ENCODE measurements at regions not wholly inside any gene's neighbourhood (a gene's known extent, or its start where the extent isn't known, plus 50 kb on each side); places are given as distances from the start of the nearest gene placed in this dataset.

DNA sequence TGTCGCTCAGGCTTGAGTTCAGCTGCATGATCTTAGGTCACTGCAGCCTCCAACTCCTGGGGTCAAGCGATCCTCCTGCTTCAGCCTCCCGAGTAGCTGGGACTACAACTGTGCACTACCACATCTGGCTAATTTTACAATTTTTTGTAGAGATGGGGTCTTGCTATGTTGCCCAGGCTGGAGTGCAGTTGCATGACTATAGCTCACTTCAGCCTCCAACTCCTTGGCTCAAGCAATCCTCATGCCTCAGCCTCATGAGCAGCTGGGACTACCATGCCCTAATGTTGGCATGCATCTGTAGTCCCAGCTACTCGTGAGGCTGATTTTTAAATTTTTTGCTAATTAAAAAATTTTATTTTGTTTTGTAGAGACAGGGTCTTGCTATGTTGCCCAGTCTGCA is 101.9 kb upstream of the NPTX2 start:
- no peak for DNase-seq (ENCODE audit: low read depth in 3 of 3)

GRCh38 chr7:98514211-98515031 is 102.7 kb upstream of the NPTX2 start:
- DNase-seq (ENCODE audit: low read depth in 3 of 3), result no peak

DNA sequence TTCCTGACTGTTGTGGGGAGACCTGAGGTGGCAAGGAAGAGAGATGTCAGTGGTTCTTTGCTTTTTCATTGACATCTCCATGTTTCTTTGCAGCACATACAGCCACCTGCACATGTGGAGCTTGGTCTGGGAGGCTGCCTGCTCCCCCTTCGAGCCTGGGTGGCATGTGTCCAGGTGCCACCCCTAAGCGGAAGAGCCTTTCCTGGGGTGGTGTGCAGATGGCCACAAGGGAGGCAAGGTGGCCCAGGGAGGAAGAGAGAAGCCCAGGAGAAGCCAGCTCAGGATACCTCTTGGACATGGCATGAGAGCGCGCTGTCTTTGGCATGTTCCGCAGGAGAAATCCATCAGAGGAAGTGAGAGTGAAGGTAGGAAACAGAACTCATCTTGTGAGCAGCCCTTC is 105.9 kb upstream of the NPTX2 start:
- DNase-seq (ENCODE audit: low read depth in 3 of 3), result no peak

DNA sequence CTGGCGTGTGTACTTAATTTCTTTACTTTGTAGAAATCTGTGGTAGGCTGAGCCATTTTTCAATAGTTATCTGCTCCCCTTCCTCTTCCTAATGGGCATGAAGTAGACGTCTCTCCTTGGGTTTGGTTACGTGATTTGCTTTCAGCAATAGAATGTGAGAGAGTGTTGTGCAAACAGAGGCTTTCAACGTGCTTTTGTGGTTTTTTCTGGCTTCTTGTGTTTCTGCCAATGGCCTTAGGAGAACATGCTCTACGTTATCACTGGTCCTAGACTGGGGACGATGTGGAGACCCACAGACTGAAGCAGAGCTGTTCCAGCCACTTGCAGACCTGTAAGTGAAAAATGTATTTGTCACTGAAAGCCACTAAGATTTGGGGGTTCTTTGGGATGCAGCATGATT is 107.2 kb upstream of the NPTX2 start:
- DNase-seq (ENCODE audit: low read depth in 3 of 3), result no peak

DNA sequence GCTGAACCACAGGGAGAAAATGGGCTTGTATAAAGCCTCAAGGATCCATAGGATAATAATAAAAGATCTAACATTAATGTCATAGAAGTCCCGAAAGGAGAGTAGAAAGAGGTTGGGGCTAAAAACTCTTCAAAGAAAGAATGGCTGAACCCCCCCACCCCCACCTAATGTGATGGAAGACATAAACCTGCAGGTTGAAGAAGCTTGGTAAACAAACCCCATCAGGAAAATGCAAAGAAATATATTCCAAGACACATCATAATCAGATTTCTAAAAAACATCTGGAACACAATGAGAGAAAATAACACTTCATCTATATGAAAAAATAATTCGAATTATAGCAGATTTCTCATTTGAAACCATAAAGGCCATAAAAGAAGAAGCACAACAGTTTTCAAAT is 105.6 kb upstream of the BAIAP2L1 start:
- no peak for DNase-seq (ENCODE audit: low read depth in 3 of 3)

GRCh38 chr7:98500764-98501163 is 99.9 kb upstream of the BAIAP2L1 start:
- DNase-seq (ENCODE audit: low read depth in 3 of 3), result no peak

DNA sequence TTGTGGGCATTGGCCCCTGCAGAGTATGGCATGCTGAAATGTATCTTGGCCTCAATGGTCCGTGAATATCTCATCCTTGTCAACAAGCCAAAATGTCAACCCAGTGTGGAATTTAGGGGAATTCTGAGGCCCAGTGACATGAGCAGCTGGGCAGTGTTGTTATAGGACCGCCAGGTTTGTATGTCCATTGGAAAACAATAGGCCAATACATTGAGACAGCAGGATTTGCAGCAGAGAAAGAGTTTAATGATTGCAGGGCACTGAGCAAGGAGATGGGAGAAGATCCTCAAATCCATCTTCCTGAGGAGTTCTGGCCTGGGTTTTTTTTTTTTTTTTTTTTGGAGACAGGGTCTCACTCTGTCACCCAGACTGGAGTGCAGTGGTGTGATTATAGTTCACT is 95.7 kb upstream of the BAIAP2L1 start:
- no peak for DNase-seq (ENCODE audit: low read depth in 3 of 3)

DNA sequence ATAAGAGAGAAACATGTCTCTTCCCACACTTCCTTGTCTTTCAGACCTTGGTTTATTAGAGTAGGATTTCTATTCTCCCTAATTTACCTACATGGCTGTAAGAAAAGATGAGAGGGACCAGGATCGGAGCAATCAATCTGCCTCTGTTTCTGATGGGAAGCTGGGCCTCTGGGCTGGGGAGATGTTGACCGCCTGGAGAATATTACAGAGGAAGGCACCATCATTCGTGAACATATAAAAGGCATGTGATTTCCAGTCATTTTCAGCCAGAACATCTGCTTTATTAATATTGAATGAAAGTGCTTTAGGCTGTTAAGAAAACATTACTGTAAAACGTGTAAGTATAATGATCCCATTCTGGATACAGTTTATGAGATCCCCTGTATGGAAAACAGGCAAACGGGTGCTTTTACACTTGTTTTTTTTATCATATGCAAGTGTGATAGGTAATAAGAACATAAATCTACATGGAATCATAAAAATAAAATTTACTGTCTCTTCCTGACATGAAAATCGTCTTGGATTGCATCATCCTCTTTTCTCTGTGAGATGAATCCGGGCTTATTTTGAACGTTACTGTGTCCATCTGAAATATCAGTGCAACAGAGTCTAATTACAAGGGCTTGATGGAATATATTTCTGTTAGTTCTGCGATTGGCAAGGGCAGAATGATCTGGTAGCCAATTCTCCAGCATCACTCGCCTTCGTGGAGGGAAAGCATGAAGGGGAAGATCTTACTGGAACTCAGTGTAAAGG is 94.5 kb upstream of the BAIAP2L1 start:
- DNase-seq (ENCODE audit: low read depth in 3 of 3), result no peak

DNA sequence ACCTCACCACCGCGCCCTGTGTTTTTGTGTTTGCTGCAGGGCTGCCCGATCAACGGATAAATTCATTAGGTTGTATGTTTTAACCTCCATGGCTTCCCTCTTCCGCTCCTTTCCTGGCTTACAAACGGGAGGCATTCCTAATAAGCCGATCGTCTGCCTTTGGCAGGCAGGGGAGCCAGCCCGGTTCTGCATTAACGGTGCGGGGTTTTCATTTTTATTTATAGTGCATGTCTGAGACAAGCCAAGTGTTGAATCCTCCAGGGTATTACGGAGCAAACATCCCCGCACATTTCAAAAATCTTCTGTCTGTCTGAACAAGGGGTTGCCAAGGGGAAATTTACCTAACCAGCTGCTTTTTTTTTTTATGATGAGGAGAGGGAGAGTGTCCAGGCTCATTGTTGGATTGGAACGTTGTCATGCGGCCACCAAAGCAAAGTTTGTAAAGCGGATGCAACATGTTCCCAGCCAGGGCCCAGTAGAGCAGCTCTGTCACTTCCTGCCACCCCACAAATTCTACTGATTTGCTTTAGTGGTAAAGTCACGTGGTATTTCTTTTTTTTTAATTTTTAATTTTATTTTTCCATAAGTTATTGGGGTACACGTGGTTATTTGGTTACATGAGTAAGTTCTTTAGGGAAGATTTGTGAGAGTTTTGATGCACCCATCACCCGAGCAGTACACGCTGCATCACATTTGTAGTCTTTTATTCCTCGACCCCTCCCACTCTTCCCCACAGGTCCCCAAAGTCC is 92.3 kb upstream of the BAIAP2L1 start:
- no peak for DNase-seq (ENCODE audit: low read depth in 3 of 3)

DNA sequence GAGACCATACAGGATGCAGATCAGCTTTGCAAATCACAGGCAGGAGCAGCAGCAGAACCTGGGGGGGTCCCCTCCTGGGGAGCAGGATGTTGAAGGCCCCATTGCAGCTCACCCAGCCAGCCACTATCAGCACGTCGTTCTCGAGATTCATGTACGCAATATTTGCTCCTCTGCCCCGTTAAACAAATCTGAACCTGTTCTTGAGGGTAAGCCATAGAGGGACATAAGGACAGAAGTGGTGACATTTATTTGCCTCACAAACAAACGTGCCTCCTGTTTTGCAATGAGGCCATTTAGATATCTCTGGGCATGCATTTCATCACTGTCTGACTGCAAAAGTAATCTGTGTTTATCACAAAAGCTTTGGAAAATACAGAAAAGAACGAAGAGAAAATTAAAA is 87.3 kb upstream of the BAIAP2L1 start:
- no peak for DNase-seq (ENCODE audit: low read depth in 3 of 3)

DNA sequence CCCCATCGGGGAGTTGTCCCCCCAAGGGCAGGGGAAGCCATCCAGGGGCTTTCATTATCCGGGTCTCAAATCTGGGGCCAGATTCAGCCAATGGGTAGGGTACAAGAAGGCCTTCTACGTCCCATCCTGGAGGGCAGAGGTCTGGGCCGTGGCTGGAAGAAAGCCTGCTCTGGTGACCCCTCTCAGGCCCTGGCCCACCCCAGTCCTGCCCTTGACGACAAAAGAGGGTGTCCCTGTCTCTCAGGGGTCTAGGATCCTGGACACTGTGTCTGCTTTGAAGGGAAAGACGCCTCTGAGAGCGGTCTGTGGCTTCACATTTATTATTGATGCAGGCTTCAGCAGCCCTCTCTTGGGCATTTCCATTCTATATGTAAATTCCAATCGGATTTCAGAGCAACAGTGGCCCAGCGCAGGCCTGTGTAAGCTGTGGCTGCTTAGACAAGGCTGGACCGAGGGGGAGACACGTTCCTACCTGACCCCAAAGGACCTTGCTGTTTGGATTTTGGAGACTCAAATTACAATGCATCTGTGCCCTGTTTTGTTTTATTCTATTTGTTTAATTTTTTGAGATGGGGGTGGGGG is 83.2 kb upstream of the BAIAP2L1 start:
- no peak for DNase-seq (ENCODE audit: low read depth in 3 of 3)

GRCh38 chr7:98483276-98483963 is 82.5 kb upstream of the BAIAP2L1 start:
- no peak for DNase-seq (ENCODE audit: low read depth in 3 of 3)

DNA sequence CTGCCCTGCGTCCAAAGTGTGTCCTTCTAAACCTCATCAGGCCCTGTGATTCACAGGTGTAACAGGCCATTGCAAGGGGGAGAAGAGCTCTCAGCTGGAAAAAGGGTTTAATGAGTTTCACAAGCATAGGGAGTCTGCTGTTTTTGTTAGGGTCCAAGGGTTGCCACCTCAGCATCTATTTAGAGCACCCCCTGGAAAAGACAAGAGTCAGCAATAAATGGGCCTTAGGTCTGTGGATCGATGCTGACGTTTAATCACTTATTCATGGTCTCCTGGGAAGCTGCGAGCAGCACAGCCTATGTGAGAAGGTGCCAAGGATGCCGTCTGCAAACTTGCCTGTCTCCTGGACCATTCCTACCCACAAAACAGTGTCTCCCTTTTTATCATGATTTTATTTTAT is 78.4 kb upstream of the BAIAP2L1 start:
- no peak for DNase-seq (ENCODE audit: low read depth in 3 of 3)

DNA sequence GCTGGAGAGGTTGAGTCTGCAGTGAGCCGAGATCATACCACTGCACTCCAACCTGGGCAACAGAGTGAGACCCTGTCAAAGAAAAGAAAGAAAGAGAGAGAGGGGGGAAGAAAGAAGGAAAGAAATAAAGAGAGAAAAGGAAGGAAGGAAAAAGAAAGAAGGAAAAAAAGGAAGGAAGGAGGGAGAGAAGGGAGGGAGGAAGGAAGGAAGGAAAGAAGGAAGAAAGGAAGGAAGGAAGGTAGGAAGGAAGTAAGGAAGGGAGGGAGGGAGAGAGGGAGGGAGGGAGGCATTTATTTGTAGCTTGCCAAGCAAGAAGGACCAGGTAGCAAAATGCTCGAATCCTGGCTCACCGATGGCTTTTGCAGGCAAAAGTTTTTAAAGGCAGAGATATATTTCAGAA is 74.5 kb upstream of the BAIAP2L1 start:
- no peak for DNase-seq (ENCODE audit: low read depth in 3 of 3)

DNA sequence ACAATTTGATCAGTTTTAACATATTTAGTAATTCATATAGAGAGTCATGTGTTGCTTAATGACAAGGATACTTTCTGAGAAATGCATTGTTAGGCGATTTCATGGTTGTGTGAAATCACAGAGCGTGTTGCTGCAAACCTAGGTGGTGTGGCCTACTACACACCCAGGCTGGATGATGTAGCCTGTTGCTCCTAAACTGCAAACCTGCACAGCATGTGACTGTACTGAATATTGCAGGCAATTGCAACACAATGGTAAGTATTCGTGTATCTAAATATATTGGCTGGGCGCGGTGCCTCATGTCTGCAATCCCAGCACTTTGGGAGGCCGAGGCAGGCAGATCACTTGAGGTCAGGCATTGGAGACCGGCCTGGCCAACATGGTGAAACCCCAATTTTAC is 73.7 kb upstream of the BAIAP2L1 start:
- no peak for DNase-seq (ENCODE audit: low read depth in 3 of 3)

DNA sequence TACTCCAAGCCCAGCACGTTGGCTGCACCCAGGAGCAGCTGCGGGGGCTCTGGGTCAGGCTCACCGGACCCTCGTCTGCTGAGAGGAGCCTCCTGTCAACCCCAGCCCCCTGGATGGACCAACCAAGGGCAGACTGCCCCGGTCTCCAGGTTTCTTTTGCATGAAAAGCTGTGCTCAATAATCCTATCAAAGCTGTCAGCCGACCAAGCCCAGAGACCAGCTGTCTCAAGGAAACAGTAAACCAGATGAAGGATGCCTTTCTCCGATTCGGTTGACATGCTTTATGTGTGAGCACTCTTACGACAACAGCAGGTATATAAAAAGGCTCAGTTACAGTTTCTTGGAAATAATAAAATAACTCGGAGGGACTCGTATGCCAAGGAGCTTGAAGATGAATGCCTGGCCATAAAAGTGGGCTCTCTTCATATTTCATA is 71.6 kb upstream of the BAIAP2L1 start:
- DNase-seq (ENCODE audit: low read depth in 3 of 3), result no peak

DNA sequence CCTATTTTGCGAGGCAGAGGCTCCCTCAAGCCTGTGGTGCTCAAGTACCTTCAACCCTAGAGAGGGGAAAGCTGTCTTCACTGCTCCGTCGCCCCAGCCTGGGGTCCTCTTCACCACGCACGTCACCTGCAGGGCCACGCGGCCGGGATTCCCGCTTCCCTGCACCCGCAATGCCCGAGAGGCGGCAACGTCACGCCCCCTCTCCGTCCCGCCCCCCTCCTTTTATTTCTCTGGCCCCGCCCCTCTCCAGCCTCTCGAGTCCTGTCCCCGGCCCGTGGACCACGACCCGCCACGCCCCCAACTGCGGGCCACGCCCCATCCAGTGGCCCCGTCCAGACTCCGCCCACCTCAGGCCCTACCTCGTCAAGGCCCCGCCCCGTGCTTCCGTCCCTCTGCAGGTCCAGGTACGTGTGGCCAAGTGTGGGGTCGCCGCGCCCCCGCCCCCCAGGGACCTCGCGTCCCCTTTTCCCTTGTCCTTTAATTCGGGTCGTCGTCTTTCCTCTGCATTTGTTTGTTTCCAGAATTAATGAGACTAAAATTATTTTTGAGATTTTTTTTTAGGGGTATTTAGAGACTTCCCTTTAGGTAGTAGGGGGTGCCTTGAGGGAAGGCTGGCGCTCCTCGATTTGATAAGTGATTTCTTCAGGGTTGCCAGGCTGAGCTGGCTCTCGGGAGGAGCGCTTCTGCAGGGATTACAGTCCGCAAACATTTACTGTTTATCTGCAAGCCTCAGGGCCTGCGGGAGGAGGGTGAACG is 69.8 kb upstream of the BAIAP2L1 start:
- peak in 1 of 3 experiments; percentile 32 for DNase-seq (ENCODE audit: low read depth in 3 of 3)

- no peak for DNase-seq (ENCODE audit: low read depth in 3 of 3)
Measured at GRCh38 chr7:98469088-98469487, 68.2 kb upstream of the BAIAP2L1 start.

- no peak for DNase-seq (ENCODE audit: low read depth in 3 of 3)
Measured at GRCh38 chr7:98467570-98468312, 66.9 kb upstream of the BAIAP2L1 start.

DNA sequence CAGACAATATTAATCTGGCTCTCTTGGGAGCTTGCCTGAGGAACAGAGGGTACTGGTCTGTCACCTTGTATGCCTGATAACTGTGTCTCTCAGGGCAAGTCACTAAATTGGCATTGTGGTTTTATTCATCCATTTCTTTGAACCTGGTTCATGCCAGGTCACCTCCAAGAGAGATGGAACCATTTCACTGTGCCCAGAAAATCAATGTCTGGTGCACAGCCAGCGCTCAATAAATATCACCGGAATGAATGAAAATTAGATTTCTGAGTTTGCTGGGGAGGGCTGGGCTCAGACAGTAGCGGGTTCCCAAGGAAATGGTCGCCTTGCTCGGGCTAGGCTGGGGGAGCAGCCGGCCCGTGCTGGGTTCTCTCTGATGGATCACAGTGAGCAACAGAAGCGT is 64.1 kb upstream of the BAIAP2L1 start:
- DNase-seq (ENCODE audit: low read depth in 3 of 3), result no peak

Data from stimulated activated CD4-positive, alpha-beta T cell treated with anti-CD3 and anti-CD28 coated beads, TNF-alpha, amount 100 ng/mL, for 24 hours (primary cell).